Neural cell (in vitro differentiated cells): ENCODE measurements at regions not wholly inside any gene's neighbourhood (a gene's known extent, or its start where the extent isn't known, plus 50 kb on each side); places are given as distances from the start of the nearest gene placed in this dataset.

ENCODE experiments used
- EP300 ChIP-seq: fragments of 450-650 bp; conservative IDR thresholded peaks from 2 replicates; pipeline ENCODE4 v1.6.1; 2014; ENCODE audit warnings: antibody characterized with exemption, mild to moderate bottlenecking, moderate library complexity; ENCODE audit not compliant: poor library complexity, severe bottlenecking
- EZH2 ChIP-seq: fragments of 200-600, 300-800 bp; shearing (Covaris generic), sonication (generic); IDR thresholded peaks from 2 replicates; pipeline ENCODE4 v1.6.1; 2014; ENCODE audit warnings: antibody characterized with exemption, low read length, borderline replicate concordance, mild to moderate bottlenecking; ENCODE audit not compliant: insufficient read depth, poor library complexity, severe bottlenecking
- MXI1 ChIP-seq: fragments of 450-650 bp; conservative IDR thresholded peaks from 2 replicates; pipeline ENCODE4 v1.6.1; 2014; ENCODE audit warnings: antibody characterized with exemption, mild to moderate bottlenecking; ENCODE audit not compliant: poor library complexity, severe bottlenecking
- POLR2AphosphoS5 ChIP-seq: IDR thresholded peaks from 2 replicates; pipeline ENCODE4 v1.6.1; 2012
- RAD21 ChIP-seq: fragments of 450-650 bp; conservative IDR thresholded peaks from 2 replicates; pipeline ENCODE4 v1.6.1; 2014; ENCODE audit warnings: antibody characterized with exemption, mild to moderate bottlenecking, moderate library complexity
- TAF1 ChIP-seq: IDR thresholded peaks from 2 replicates; pipeline ENCODE4 v1.6.1; 2012; ENCODE audit warnings: low read depth
- TF ChIP-seq, protein P1 (sequence below): fragments of 450-650 bp; IDR thresholded peaks from 2 replicates; pipeline ENCODE4 v1.5.1; 2014; ENCODE audit warnings: antibody characterized with exemption, mild to moderate bottlenecking, moderate library complexity; ENCODE audit not compliant: poor library complexity, severe bottlenecking
- TF ChIP-seq, protein P2 (sequence below): IDR thresholded peaks from 2 replicates; pipeline ENCODE4 v1.6.1; 2012; ENCODE audit warnings: borderline replicate concordance

DNA sequence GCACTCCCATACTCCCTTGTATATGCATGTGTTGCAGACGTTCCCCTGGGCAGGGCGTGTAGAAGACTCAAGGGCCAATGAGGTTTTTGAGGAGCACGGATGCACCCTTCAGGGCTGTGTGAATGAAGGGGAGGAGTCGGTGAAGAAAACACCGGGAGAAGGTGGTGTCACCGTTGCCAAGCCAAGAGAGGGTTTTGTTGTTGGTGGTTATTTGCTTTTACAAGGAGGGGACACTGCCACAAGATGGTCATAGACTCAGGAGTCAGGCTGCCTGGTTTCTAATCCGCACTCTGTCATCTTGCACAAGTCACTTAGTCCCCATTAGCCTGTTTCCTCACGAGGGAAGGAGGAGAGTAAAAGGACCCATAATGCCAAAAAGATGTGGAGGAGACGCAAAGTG is 124.0 kb downstream of the PXDC1 start:
- TF ChIP-seq EZH2: no peak
- TF ChIP-seq, protein P1, sequence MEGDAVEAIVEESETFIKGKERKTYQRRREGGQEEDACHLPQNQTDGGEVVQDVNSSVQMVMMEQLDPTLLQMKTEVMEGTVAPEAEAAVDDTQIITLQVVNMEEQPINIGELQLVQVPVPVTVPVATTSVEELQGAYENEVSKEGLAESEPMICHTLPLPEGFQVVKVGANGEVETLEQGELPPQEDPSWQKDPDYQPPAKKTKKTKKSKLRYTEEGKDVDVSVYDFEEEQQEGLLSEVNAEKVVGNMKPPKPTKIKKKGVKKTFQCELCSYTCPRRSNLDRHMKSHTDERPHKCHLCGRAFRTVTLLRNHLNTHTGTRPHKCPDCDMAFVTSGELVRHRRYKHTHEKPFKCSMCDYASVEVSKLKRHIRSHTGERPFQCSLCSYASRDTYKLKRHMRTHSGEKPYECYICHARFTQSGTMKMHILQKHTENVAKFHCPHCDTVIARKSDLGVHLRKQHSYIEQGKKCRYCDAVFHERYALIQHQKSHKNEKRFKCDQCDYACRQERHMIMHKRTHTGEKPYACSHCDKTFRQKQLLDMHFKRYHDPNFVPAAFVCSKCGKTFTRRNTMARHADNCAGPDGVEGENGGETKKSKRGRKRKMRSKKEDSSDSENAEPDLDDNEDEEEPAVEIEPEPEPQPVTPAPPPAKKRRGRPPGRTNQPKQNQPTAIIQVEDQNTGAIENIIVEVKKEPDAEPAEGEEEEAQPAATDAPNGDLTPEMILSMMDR: no peak
- TF ChIP-seq EP300: no peak
- TF ChIP-seq POLR2AphosphoS5: no peak
- TF ChIP-seq TAF1: no peak
- TF ChIP-seq, protein P2, sequence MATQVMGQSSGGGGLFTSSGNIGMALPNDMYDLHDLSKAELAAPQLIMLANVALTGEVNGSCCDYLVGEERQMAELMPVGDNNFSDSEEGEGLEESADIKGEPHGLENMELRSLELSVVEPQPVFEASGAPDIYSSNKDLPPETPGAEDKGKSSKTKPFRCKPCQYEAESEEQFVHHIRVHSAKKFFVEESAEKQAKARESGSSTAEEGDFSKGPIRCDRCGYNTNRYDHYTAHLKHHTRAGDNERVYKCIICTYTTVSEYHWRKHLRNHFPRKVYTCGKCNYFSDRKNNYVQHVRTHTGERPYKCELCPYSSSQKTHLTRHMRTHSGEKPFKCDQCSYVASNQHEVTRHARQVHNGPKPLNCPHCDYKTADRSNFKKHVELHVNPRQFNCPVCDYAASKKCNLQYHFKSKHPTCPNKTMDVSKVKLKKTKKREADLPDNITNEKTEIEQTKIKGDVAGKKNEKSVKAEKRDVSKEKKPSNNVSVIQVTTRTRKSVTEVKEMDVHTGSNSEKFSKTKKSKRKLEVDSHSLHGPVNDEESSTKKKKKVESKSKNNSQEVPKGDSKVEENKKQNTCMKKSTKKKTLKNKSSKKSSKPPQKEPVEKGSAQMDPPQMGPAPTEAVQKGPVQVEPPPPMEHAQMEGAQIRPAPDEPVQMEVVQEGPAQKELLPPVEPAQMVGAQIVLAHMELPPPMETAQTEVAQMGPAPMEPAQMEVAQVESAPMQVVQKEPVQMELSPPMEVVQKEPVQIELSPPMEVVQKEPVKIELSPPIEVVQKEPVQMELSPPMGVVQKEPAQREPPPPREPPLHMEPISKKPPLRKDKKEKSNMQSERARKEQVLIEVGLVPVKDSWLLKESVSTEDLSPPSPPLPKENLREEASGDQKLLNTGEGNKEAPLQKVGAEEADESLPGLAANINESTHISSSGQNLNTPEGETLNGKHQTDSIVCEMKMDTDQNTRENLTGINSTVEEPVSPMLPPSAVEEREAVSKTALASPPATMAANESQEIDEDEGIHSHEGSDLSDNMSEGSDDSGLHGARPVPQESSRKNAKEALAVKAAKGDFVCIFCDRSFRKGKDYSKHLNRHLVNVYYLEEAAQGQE: no peak
- no peak for TF ChIP-seq MXI1
- TF ChIP-seq RAD21: no peak
